OCI-LY7 (cell line): ENCODE measurements at regions not wholly inside any gene's neighbourhood (a gene's known extent, or its start where the extent isn't known, plus 50 kb on each side); places are given as distances from the start of the nearest gene placed in this dataset.

Source experiments
- CTCF ChIP-seq: fragments of 200-600 bp; sonication (generic); conservative IDR thresholded peaks from 2 replicates; pipeline ENCODE4 v1.5.1; 2014; ENCODE audit warnings: mild to moderate bottlenecking, antibody characterized with exemption, low read length, moderate library complexity, mixed read lengths
- EZH2phosphoT487 ChIP-seq: fragments of 200-600 bp; sonication (generic); IDR thresholded peaks from 2 replicates; pipeline ENCODE4 v1.6.1; 2018; ENCODE audit warnings: low read depth, borderline replicate concordance, mild to moderate bottlenecking, mixed run types, antibody characterized with exemption, low read length, moderate library complexity, mixed read lengths

GRCh38 chr6:170205534-170206316, 85.2 kb downstream of the DLL1 start:
- no peak for TF ChIP-seq CTCF
- TF ChIP-seq EZH2phosphoT487 = no peak
